ENCODE measurements at regions not wholly inside any gene's neighbourhood (a gene's known extent, or its start where the extent isn't known, plus 50 kb on each side); places are given as distances from the start of the nearest gene placed in this dataset.

- DNase-seq = no peak
Observed at GRCh38 chr19:30733826-30734550, 361.8 kb downstream of the ZNF536 start.

- DNase-seq = no peak
Observed at GRCh38 chr19:30731591-30731990, 359.4 kb downstream of the ZNF536 start.

GRCh38 chr19:30729451-30729850 lies 357.3 kb downstream of the ZNF536 start:
- no peak for DNase-seq

GRCh38 chr19:30722761-30723160 lies 350.6 kb downstream of the ZNF536 start:
- no peak for DNase-seq

- no peak for DNase-seq
Observed at GRCh38 chr19:30722186-30722585, 350.0 kb downstream of the ZNF536 start.

- DNase-seq = no peak
Observed at GRCh38 chr19:30719999-30720345, 347.8 kb downstream of the ZNF536 start.

GRCh38 chr19:30719189-30719998 lies 347.2 kb downstream of the ZNF536 start:
- peak in 1 of 5 experiments; percentile 41 for DNase-seq

GRCh38 chr19:30718707-30719106 lies 346.5 kb downstream of the ZNF536 start:
- no peak for DNase-seq

- no peak for DNase-seq
Observed at GRCh38 chr19:30718014-30718413, 345.8 kb downstream of the ZNF536 start.

- DNase-seq = no peak
Observed at GRCh38 chr19:30717381-30717780, 345.2 kb downstream of the ZNF536 start.

- no peak for DNase-seq
Observed at GRCh38 chr19:30712431-30713337, 340.5 kb downstream of the ZNF536 start.

GRCh38 chr19:30711826-30712225 lies 339.6 kb downstream of the ZNF536 start:
- no peak for DNase-seq

GRCh38 chr19:30711296-30711695 lies 339.1 kb downstream of the ZNF536 start:
- DNase-seq = no peak

GRCh38 chr19:30710721-30711120 lies 338.5 kb downstream of the ZNF536 start:
- DNase-seq = no peak

- no peak for DNase-seq
Observed at GRCh38 chr19:30708416-30709178, 336.4 kb downstream of the ZNF536 start.

GRCh38 chr19:30704771-30705330 lies 332.7 kb downstream of the ZNF536 start:
- no peak for DNase-seq

- no peak for DNase-seq
Observed at GRCh38 chr19:30703645-30704044, 331.5 kb downstream of the ZNF536 start.

GRCh38 chr19:30701178-30701577 lies 329.0 kb downstream of the ZNF536 start:
- DNase-seq = no peak

- no peak for DNase-seq
Observed at GRCh38 chr19:30699871-30700280, 327.7 kb downstream of the ZNF536 start.

GRCh38 chr19:30696514-30696913 lies 324.3 kb downstream of the ZNF536 start:
- DNase-seq = peak in 1 of 5 experiments; percentile 23

- no peak for DNase-seq
Observed at GRCh38 chr19:30695171-30695875, 323.1 kb downstream of the ZNF536 start.
